Brain pericyte (primary cell): ENCODE measurements at regions not wholly inside any gene's neighbourhood (a gene's known extent, or its start where the extent isn't known, plus 50 kb on each side); places are given as distances from the start of the nearest gene placed in this dataset.
A peak's percentile ranks its signal among the peaks of the same experiment; 100 is the strongest.
"Not testable (repeated sequence)": the region's sequence is repeated elsewhere in the genome, so short reads cannot be mapped to it uniquely, and the experiment has no call there.

Source experiments
- DNase-seq: peaks from one replicate; pipeline ENCODE4 v3.0.0-alpha.2; 2012; ENCODE audit warnings: low read depth, low spot score

GRCh38 chr5:39566029-39566428, 141.2 kb upstream of the DAB2 start:
- DNase-seq: no peak

DNA sequence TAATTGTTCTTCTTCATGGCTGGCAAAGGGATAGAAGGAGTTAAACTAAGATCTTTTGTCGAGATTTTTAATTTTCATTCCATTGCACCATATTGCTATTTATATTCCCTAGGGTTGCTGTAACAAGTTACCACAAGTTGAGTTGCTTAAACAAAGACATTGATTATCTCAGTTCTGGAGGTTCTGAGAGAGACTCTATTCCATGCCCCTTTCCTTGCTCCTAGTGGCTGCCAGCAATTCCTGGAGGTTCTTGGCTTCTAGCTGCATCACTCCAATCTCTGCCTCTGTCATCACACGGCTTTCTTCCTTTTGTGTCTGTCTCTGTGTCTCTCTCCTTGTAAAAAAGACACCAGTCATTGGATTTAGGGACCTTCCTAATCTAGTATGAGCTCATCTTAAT, 136.6 kb upstream of the DAB2 start:
- DNase-seq: no peak

DNA sequence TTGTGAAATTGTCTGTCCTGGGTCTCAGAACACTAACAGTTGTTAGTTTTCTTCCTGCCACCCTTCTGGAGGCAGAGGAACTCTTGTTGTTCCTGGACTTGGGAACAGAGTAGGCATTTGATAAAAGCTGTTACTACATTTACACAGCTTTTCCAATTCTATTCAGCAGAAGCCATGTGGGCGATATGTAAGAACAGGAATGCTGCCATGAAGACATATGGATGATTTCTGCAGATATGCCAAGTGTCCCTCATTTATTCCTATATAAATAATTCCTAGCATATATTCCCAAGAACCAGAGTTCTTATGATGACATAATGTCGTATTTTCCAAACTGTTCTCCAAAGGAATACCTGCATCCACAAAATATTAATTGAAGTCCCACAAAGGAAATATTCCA, 135.9 kb upstream of the DAB2 start:
- DNase-seq: no peak

- DNase-seq: no peak
Observed at GRCh38 chr5:39559923-39560322, 135.1 kb upstream of the DAB2 start.

DNA sequence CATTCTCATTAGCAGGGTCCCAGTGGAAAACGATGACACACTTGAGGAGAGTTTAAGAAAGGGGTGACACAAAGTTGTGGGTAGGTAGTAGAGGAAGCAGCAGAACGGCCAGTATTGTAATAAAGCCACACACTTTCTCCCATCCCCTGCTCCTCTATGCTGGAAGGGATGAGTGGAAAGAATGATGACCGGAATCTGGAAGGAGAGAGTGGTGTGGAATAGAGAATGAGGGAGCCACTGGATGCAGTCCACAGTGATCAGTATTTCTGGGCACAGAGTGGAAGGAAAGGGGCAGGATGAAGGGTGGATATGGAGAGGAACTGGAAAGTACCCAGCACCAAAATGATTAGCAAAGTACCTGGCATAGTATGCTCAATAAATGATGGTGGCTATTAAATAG, 133.8 kb upstream of the DAB2 start:
- no peak for DNase-seq

DNA sequence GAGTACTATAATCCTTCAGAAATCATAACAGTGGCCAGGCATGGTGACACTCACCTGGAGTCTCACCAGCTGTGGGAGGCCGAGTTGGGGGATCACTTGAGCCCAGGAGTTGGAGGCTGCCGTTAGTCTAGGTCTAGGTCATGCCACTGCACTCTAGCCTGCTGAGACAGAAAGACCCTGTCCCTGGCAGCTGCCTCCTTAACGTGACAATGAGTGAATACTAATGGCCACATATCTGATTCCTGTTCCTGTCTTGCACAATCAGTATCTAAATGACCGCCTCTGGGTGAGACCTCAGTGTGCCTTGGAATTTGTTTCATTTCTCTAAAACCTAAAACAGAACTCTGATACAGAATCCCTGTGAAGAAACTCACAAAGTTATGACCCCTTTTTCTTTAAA, 131.0 kb upstream of the DAB2 start:
- no peak for DNase-seq

GRCh38 chr5:39547553-39548154, 122.9 kb upstream of the DAB2 start:
- DNase-seq: peak; percentile 26

- DNase-seq: no peak
Observed at GRCh38 chr5:39544941-39545340, 120.2 kb upstream of the DAB2 start.

DNA sequence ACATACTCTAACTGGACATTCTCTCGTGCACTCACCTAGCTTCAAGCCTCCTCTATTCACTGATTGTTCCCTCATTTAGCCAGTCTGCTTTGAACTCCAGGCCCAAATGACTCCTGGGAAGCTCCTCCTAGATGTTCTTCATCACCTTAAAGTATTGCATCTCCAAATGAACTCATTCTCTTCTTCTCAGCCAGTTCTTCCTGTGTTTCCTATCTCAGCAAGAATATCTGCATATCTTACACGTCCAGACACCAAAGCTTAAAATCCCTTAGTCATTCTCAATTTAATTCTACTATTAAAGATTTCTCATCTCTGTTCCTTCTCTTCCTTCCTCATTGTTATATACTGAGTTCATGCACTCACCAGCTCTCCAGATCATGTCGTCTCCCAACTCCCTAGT, 118.6 kb upstream of the DAB2 start:
- DNase-seq: no peak

DNA sequence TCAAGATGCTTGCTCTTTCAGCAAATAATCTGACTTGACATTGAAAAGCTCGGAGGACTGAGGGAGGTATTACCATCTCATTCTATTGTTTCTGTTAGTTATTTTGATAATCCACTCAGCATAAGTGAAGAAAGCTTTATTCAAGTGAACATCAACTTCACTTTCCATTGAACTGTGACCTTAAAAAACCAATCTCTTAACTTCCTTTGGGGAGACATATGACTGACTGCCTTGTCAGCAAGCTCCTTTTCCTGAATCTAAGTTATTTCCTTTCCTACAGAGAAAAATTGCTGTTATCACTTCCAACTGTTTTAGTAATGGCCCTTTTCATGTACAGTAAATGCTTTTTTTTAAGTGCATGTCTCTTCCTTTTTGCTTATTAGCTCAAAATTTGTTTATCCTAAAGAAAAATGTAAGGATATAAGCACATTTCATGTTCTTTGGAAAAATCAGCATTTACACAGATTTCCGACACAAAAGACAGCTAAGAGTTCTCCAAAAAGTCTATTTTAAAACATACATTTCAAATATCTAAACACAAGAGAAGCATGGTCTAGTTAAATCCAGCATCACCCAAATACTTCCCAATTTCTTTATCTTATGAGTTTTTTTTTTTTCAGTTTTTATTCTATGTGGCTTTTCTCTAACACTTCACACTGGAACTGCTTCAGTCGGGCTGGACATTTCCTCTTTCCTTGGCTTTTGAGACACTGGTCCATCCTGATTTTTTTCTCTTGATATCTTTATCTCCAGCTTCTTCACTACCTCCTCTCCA, 117.9 kb upstream of the DAB2 start:
- no peak for DNase-seq

DNA sequence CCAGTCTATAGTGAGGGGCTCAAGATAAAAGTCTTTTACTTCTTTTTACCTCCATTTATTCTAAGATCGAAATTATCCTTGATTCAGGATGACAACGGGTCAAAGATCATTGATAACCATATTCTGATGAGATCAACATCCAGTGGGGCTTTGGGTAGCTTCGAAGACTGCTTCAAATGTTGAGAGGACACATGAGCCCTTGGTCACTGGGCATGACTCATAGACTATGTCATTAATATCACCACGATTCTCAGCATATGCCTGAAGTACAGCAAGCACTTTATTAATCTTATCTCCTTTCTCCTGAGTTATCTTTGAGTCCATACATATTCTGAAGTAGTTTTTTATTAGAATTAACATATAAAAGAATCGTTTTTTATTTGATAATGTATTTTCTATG, 117.1 kb upstream of the DAB2 start:
- no peak for DNase-seq

GRCh38 chr5:39539470-39539869, 114.7 kb upstream of the DAB2 start:
- no peak for DNase-seq

DNA sequence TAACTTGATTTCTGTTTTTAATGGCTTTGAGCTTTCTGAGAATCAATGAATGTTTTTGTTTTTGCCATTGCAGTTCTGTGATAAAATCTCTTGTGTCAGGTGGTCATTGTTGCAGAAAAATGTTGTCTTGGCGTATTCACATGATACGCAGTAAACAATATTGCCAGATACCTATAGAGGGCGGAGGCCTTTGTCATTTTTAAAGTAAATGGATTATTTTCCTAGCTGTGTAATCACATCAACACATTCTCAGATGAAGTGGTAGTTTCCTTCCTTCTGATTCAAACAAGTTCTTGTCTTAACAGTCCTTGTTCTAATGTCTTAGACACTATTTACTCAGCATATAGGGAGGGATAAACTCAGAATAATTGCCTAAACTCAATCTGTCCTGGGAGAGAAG, 109.9 kb upstream of the DAB2 start:
- DNase-seq: no peak

DNA sequence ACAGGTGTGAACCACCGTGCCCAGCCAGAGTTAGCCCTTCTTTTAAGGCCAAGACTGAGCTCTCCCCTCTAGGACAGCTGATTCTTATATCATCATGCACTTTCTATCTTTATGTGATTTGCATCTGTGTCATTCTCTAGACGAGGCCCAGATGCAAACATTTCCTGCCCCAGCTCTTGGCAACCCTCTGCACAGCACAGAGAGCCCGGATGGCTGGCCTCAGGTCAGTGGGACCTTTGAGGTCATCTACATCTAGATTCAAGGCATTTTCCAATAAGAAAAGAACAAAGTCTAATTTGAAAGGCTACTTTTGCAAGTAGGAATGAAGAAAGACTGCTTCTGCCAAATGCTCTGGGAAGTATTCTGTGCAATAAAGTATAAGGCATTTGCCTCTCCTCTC, 109.0 kb upstream of the DAB2 start:
- DNase-seq: no peak

DNA sequence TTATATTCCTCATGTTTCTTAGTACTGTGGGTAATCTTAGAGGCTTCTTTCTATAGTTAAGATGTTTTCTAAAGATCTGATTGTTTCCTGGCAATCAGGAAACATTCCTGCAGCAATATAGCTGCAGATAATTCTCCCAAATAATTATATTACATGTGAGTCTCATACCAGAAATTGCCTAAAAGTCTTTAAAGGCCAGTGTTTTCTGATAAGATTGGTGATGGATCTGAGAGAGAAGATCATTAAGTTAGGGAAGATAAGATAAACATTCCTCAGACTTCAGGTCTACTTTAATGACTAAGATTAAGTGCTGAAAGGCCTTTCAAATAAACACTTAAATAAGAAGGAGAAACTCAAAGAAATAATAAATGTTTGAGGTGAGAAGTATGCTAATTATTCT, 107.7 kb upstream of the DAB2 start:
- DNase-seq: no peak

- no peak for DNase-seq
Observed at GRCh38 chr5:39531306-39531705, 106.5 kb upstream of the DAB2 start.

DNA sequence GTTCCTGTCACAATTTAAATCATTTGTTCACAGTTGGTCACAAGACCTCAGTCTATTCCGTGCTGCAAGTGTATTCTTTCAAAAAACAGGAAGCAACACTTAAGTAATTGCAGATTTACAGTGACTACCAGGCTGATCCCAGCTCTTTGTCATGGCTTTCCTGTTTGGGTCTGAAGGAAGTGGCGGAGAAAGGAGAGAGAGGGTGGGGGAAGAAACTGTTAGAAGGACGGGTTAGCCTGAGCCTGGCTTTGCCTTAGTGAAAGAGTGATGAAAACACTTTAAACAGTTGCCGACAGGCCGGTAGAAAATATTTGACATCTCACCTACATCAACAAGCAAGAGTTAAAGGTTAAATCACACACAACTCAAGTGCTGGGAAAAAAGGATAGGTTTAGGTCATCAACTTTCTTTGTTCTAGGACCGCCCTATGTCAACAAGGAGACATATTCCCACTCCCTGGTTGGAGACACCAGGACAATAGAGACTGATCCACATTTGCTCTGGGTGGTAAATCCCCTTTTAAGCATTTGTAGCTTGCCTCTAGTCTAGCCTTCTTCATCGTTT, 102.2 kb upstream of the DAB2 start:
- no peak for DNase-seq

- not testable (repeated sequence) for DNase-seq
Observed at GRCh38 chr5:39525781-39526180, 101.0 kb upstream of the DAB2 start.

GRCh38 chr5:39525271-39525670, 100.5 kb upstream of the DAB2 start:
- no peak for DNase-seq

DNA sequence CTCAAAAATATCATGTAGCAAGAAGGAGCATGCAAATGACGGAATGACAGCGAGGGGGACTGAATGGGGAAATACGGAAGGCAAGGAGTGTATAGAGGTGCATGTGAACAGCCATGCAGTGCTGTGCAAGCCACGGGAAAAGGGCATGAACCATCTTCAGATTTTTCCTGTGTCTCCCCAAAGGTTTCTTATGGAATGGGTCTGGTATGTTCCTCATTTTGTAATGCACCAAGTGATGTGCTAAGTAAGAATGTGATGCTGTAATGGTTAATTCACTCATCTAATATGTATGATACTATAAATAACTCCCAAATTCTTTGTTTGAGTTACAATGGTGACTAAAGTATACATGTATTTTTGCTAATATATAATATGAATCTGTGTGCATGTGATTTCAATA, 99.0 kb upstream of the DAB2 start:
- DNase-seq: no peak

DNA sequence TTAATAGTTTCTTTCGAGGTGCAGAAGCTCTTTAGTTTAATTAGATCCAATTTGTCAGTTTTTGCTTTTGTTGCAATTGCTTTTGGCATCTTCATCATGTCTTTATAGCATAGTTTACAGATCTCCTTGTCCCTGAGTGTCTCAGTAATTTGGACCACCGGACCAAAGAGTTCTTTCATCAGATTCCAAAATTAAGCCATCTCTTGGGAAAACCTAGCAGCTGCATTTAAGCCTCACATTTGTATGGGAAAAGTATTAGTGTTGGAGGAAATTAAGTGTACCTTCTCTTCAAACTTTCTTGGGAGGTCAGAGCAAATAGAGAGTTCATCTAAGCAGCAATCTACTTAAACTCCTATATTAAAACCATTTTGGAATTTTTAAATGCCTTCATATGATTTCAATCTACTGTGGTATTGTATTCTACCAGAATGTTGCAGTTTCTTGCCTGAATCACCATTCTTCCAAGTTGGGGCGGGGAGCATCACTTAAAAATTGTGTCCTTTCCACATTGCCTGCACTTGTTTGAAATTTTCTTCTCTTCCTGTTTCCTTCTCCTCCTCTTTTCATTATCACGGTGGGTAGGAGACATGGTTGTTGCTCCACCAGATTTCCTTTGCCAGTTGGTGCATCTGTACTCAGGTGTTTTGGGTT, 97.3 kb upstream of the DAB2 start:
- DNase-seq: no peak

GRCh38 chr5:39521098-39521860, 96.5 kb upstream of the DAB2 start:
- no peak for DNase-seq
